IgD-negative memory B cell (primary cell): ENCODE measurements at regions not wholly inside any gene's neighbourhood (a gene's known extent, or its start where the extent isn't known, plus 50 kb on each side); places are given as distances from the start of the nearest gene placed in this dataset.

Experiments used
- H3K27ac Mint-ChIP-seq, 3 donors: one replicate each; pipeline ENCODE4 v1.8.0; 2020 to 2022; ENCODE audit warnings: mild to moderate bottlenecking in 3 of 3, mixed read lengths in 3 of 3, moderate library complexity in 1 of 3
- H3K27me3 Mint-ChIP-seq: one replicate; pipeline ENCODE4 v1.8.0; 2021; ENCODE audit warnings: mixed read lengths
- H3K36me3 Mint-ChIP-seq: one replicate; pipeline ENCODE4 v1.8.0; 2020; ENCODE audit warnings: mild to moderate bottlenecking, mixed read lengths
- H3K4me1 Mint-ChIP-seq, 3 donors: one replicate each; pipeline ENCODE4 v1.8.0; 2020 to 2022; ENCODE audit warnings: mixed read lengths in 3 of 3, mild to moderate bottlenecking in 1 of 3
- H3K4me3 Mint-ChIP-seq, 4 donors: one replicate each; pipeline ENCODE4 v1.8.0; 2020 to 2022; ENCODE audit warnings: mild to moderate bottlenecking in 4 of 4, mixed read lengths in 4 of 4, moderate library complexity in 3 of 4
- H3K9me3 Mint-ChIP-seq, 3 donors: one replicate each; pipeline ENCODE4 v1.8.0; 2020 to 2021; ENCODE audit warnings: mixed read lengths in 3 of 3, mild to moderate bottlenecking in 1 of 3

DNA sequence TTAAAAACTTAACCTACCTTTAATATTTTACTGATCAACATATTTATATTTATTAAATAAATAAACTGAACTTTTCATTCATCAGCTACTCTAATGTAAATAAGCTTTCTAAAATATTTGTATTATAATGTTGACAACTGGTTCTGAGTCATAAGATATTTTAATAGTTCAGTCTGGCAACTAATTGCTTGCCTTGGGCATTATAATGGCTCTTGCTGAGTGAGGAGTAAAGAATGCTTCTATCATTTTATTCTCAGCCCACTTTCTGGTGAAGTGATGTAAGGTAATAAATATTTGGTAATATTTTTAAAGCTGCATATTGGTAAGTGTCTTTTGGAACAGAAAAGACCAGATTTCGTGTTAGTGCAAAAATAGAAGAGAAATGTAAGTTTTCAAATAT lies 81.5 kb downstream of the DIPK2A start:
- H3K9me3 Mint-ChIP-seq, result no peaks in the 10 kb centered on the region
- no peak overlapping the region for H3K27ac Mint-ChIP-seq
- H3K4me1 Mint-ChIP-seq, result no peaks in the 10 kb centered on the region
- H3K27me3 Mint-ChIP-seq, result no peaks in the 10 kb centered on the region
- peaks cover 2% of the 10 kb centered on the region for H3K36me3 Mint-ChIP-seq
- H3K4me3 Mint-ChIP-seq, result no peak overlapping the region

DNA sequence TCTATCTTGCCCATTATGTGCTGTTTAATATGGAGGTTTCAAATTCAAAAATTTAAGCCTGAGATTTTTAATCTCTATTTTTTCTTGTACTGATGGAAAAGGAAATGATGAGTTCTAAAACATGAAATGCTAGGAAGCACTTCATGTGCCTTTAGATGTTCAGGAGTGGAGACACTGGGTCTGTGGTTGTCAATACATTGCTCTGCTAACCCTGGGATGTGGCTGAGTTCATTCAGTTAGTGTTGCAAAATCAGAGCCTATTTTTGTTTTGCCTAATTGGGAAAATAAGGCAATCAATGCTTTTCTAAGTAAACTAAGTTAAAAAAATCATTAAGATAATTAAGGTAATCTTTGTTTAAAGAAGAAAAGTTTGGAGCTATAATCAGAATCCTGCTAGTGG lies 83.1 kb downstream of the DIPK2A start:
- peaks cover 2% of the 10 kb centered on the region for H3K36me3 Mint-ChIP-seq
- no peak overlapping the region for H3K4me3 Mint-ChIP-seq
- H3K4me1 Mint-ChIP-seq, result peaks cover 0 to 1% (median 0%) of the 10 kb centered on the region in 3 donors

DNA sequence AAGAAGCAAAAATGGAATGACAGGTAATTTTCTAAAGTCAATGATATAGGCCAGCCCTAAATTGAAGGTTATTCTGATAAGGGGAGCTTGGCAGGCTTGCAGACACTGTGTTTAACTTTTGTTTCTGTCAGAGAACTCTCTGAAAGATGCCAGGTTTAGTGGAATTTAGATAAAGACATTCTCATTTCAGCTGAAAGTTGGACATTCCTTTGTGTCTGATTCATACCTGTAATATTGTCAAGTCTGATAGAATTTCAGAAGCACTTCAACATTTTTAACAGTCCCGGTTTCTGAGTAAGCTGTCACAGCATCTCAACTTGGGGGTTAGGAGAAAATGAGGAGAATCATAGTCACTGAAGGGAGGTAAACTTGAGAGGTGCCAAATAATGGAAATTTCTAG lies 84.0 kb downstream of the DIPK2A start:
- Mint-ChIP-seq H3K9me3 (no peaks in the 10 kb centered on the region), H3K27ac (no peak overlapping the region), H3K4me3 (no peak overlapping the region), H3K27me3 (no peaks in the 10 kb centered on the region), H3K4me1 (peaks cover 0 to 1% (median 0%) of the 10 kb centered on the region in 3 donors), H3K36me3 (peaks cover 2% of the 10 kb centered on the region)

More for the DNA sequence above, 83.1 kb downstream of the DIPK2A start:
- Mint-ChIP-seq H3K27me3 (no peaks in the 10 kb centered on the region), H3K27ac (no peak overlapping the region), H3K9me3 (no peaks in the 10 kb centered on the region)

DNA sequence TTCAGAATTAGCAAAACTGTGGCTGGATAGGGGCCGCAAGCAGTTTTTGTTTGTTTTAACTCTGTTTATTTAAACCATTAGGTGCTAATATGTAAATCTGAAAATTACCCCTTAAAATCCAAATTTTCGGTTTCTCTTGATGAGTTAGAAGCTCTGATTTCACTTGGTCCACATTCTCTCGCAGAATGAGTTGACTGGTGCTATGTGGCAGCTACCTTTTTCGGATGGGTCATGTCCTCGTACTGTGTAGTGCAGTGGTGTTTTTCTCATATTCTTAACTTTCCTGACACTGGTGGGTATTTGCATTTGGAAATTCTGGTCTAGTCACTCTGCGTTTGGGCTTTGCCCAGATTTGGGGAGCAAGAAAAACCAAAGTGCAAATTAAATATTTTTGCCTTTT lies 87.1 kb downstream of the DIPK2A start:
- H3K27ac Mint-ChIP-seq, result no peak overlapping the region
- H3K9me3 Mint-ChIP-seq, result peaks cover 0 to 1% (median 0%) of the 10 kb centered on the region in 3 donors

DNA sequence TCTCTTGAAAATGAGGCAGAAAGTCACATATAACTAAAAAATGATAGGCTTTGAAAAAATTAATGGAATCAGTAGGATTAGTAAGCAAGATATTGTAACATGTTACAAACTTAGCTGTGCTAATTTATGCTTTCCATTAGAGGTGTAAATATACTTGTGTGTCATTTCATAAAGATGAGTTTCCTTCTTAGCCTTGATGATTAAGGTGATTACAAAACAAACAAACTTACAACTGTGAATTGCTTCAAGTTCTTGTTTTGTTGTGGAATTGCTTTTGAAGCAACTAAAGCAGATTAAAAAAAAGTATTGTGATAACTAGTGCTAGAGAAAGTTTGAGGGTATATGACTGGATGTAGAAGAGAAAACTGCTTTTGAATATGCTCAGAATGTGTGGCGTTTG lies 87.9 kb downstream of the DIPK2A start:
- H3K36me3 Mint-ChIP-seq, result no peaks in the 10 kb centered on the region
- no peak overlapping the region for H3K27ac Mint-ChIP-seq
- H3K27me3 Mint-ChIP-seq, result no peaks in the 10 kb centered on the region
- peak overlapping the region in 1 of 4 donors; percentile 71 for H3K4me3 Mint-ChIP-seq
- H3K4me1 Mint-ChIP-seq, result peaks cover 0 to 1% (median 0%) of the 10 kb centered on the region in 3 donors
- peaks cover 0 to 1% (median 0%) of the 10 kb centered on the region in 3 donors for H3K9me3 Mint-ChIP-seq

More for the DNA sequence above, 87.1 kb downstream of the DIPK2A start:
- Mint-ChIP-seq H3K27me3 (no peaks in the 10 kb centered on the region), H3K4me1 (peaks cover 0 to 1% (median 0%) of the 10 kb centered on the region in 3 donors), H3K4me3 (no peak overlapping the region), H3K36me3 (no peaks in the 10 kb centered on the region)

DNA sequence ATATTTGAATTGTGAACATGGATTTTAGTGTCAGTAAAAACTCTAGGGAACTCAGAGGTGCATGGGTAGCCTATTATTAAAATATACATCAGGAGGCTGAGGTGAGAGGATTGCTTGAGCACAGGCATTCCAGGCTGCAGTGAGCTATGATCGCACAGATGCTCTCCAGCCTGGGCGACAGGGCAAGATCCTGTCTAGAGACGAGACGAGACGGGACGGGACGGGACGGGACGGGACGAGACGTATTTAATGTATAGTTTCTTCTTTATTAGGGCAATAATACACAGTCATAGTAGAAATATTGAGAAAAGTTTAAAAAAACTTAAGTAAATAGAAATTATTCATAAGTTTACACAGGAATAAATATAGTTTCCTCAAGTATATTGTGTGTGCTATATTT lies 89.3 kb downstream of the DIPK2A start:
- Mint-ChIP-seq H3K9me3 (peaks cover 0 to 1% (median 0%) of the 10 kb centered on the region in 3 donors), H3K4me1 (peaks cover 0 to 1% (median 0%) of the 10 kb centered on the region in 3 donors), H3K36me3 (peaks cover 3% of the 10 kb centered on the region), H3K27ac (no peak overlapping the region), H3K4me3 (no peak overlapping the region), H3K27me3 (no peaks in the 10 kb centered on the region)

DNA sequence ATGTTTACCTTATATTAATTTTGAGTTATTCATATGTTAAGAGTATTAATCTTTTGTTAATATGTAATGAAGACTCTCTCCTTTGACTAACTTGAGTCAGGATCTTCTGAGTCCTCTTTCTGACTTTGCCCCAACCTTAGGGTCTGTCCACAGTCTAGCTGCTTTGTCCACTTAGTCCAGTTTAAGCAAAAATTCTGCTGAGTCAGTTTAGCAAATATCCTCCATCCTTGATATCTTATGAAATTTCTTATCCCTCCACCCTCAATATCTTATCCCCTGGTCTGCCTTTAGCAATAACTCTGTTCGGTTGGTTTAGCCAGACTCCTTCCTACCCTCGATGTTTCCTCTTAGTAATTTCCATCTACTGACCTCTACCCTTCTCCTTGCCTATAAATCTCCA lies 91.7 kb downstream of the DIPK2A start:
- Mint-ChIP-seq H3K36me3 (peaks cover 3% of the 10 kb centered on the region), H3K9me3 (peaks cover 0 to 1% (median 0%) of the 10 kb centered on the region in 3 donors), H3K27ac (no peak overlapping the region), H3K4me3 (no peak overlapping the region), H3K27me3 (no peaks in the 10 kb centered on the region), H3K4me1 (peaks cover 0 to 1% (median 0%) of the 10 kb centered on the region in 3 donors)

DNA sequence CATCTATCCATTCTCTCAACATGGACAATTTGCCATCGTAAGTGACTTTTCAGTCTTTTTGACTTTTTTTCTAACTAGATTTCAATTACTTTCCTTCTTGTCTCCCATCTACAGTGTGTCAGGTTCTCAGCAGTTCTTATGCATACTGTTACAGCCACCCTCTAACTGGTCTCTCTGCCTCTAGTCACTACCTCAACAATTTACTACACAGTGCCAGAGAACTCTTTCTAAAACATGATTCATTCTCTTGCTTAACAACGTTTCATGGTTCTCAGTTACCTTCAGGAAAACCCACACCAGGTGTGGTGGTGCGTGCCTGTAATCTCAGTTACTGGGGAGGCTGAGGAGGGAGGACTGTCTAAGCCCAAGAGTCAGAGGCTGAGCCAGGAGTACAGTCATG lies 95.4 kb downstream of the DIPK2A start:
- Mint-ChIP-seq H3K9me3 (peaks cover 7 to 14% (median 11%) of the 10 kb centered on the region in 3 donors), H3K4me3 (no peak overlapping the region), H3K4me1 (peaks cover 0 to 3% (median 0%) of the 10 kb centered on the region in 3 donors), H3K27ac (no peak overlapping the region), H3K27me3 (peaks cover 2% of the 10 kb centered on the region), H3K36me3 (peaks cover 4% of the 10 kb centered on the region)

DNA sequence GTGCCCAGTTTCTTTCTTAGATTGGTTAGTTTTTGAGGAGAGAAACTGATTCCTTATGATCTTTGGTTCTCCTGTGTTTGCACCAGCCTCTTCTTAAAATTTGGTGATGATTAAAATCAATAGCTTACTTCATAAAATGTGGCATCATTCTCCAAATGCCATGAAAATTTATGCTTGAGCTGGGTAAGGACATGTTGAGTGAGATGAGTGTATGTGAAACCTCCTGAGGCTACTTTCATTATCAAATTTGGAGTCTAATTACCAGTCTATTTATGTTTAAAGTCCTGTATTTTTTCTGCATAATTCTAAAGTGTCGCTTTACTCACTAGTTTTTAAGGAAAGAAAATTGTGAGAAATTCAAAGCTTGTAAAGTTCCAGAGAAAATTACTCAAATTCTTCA lies 102.1 kb downstream of the DIPK2A start:
- Mint-ChIP-seq H3K9me3 (peaks cover 7 to 23% (median 18%) of the 10 kb centered on the region in 3 donors), H3K4me3 (no peak overlapping the region), H3K27ac (no peak overlapping the region), H3K27me3 (peaks cover 4% of the 10 kb centered on the region), H3K36me3 (peaks cover 1% of the 10 kb centered on the region), H3K4me1 (peaks cover 0 to 3% (median 0%) of the 10 kb centered on the region in 3 donors)

DNA sequence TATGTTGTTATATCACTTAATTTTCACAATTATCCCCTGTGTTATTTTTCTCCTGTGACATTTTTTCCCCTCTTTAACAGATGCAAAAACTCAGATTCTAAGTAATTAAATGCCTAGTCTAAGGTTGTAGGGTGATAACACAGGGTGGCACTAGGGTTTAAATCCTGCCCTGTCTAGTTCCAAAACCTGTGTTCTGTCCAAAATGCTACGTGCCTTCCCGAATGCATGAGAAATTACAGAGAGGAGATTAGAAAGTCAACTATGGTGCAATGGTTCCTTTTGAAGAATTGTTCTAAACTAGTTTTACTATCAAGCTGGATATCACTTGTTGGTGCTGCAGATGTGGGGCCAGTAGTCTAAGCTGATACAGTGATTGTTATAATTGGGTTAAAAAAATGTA lies 108.0 kb downstream of the DIPK2A start:
- no peak overlapping the region for H3K4me3 Mint-ChIP-seq
- no peak overlapping the region for H3K27ac Mint-ChIP-seq

DNA sequence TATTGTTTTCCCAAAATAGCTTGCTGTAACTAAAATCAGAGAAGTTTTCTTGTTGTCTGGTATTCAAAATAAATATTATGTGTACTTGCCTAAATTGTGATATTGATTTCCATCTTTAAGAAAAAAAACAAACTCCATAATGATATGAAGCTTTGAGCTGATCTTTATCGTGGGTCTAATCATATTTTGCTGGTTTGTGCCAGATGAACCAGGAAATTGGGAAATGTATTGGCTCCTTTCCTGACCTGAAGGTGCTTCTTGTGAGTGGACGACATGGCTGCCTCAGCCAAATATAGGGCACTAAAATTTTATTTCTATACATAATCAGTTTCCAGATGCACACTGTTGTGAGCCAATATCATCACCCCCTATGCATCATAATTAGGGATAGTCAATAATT lies 113.3 kb downstream of the DIPK2A start:
- Mint-ChIP-seq H3K27ac (no peak overlapping the region), H3K4me3 (no peak overlapping the region), H3K36me3 (no peaks in the 10 kb centered on the region), H3K9me3 (no peaks in the 10 kb centered on the region), H3K27me3 (no peaks in the 10 kb centered on the region), H3K4me1 (no peaks in the 10 kb centered on the region)

More for the DNA sequence above, 108.0 kb downstream of the DIPK2A start:
- no peaks in the 10 kb centered on the region for H3K9me3 Mint-ChIP-seq
- peaks cover 4% of the 10 kb centered on the region for H3K27me3 Mint-ChIP-seq
- no peaks in the 10 kb centered on the region for H3K36me3 Mint-ChIP-seq
- H3K4me1 Mint-ChIP-seq, result no peaks in the 10 kb centered on the region

DNA sequence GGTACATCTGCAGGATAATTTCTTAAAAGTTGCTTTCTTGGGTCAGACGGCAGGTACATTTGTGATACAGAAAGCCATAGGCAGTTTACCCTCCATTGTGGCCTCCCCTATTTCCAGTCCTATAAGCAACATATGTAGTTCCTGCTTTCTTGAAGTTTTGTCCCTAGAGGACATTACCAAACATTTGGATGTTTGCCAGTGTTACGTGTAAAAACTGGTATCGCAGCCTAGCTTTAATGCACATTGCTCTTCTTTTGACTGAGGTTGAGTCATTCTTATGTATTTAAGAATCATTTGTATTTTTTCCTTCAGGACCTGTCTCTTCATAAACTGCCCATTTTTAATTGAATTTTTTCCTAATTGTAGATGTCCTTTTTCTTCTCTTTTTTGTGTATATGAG lies 114.3 kb downstream of the DIPK2A start:
- Mint-ChIP-seq H3K27me3 (no peaks in the 10 kb centered on the region), H3K4me1 (no peaks in the 10 kb centered on the region), H3K27ac (no peak overlapping the region), H3K9me3 (no peaks in the 10 kb centered on the region), H3K4me3 (no peak overlapping the region), H3K36me3 (no peaks in the 10 kb centered on the region)

DNA sequence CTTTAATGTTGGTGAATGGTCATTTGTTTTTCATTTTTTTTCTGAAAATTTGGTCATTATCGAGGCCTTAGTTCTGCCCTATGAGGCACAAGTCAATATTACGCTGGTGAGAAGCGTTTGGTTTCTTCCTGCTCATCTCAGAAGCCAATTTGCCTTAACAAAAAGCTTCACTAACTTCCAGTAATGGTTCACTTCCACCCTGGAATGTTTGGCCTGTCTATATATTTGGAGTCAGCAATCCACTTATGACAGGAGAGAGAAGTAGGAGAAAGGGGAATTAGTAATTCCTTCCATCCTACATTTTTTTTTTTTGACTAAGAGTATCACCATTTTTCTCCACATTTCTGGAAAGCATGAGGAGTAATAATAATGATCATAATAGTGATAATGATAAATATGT lies 124.4 kb downstream of the DIPK2A start:
- Mint-ChIP-seq H3K9me3 (peaks cover 0 to 4% (median 3%) of the 10 kb centered on the region in 3 donors), H3K4me3 (no peak overlapping the region), H3K36me3 (peaks cover 2% of the 10 kb centered on the region), H3K27me3 (peaks cover 2% of the 10 kb centered on the region), H3K27ac (peak overlapping the region in 1 of 3 donors; percentile 35), H3K4me1 (no peaks in the 10 kb centered on the region)

DNA sequence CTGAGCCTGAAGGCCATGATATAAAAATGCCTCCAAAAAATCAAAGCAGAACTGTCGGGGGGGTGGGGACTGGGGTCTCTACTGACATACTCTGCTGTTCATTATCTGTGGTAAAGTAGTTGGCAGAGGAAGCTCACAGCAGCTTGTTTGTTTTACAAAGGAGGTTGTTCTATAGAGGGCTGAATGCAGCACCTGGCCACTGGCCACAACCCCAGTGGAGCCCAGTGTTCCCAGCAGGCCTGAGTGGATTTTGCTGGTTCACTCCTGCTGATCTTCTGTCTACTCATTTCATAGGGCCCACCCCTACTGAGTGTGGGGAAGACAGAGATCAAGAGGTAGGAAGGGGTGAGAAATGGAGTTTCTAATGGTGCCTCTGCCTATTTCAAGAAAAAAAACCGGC lies 125.5 kb downstream of the DIPK2A start:
- peaks cover 0 to 4% (median 3%) of the 10 kb centered on the region in 3 donors for H3K9me3 Mint-ChIP-seq

DNA sequence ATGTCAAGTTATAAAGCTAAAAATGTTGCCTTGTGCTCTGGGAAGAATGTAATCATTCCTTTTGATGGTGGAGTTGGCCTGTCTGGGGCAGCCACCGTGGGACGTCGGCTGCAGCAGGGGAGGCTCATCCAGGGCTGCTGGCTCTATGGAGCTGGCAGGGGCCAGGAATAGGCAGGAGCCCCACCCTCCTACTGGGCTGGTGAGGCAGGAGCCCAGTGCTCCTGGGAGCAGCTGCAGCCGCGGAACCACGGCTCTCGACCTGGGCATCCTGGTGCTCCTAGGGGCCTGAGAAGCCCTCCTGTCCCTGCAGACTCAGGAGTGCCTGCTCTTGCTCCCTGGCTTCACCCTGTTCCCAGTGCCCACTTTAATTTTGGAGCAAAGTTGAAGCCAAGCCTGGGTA lies 127.1 kb downstream of the DIPK2A start:
- peaks cover 0 to 3% (median 2%) of the 10 kb centered on the region in 3 donors for H3K9me3 Mint-ChIP-seq
- no peak overlapping the region for H3K27ac Mint-ChIP-seq
- H3K27me3 Mint-ChIP-seq, result peaks cover 4% of the 10 kb centered on the region
- no peaks in the 10 kb centered on the region for H3K4me1 Mint-ChIP-seq
- H3K4me3 Mint-ChIP-seq, result no peak overlapping the region
- H3K36me3 Mint-ChIP-seq, result peaks cover 2% of the 10 kb centered on the region

More for the DNA sequence above, 125.5 kb downstream of the DIPK2A start:
- peaks cover 2% of the 10 kb centered on the region for H3K36me3 Mint-ChIP-seq
- no peak overlapping the region for H3K27ac Mint-ChIP-seq
- H3K4me3 Mint-ChIP-seq, result no peak overlapping the region
- H3K27me3 Mint-ChIP-seq, result peaks cover 2% of the 10 kb centered on the region
- H3K4me1 Mint-ChIP-seq, result no peaks in the 10 kb centered on the region

DNA sequence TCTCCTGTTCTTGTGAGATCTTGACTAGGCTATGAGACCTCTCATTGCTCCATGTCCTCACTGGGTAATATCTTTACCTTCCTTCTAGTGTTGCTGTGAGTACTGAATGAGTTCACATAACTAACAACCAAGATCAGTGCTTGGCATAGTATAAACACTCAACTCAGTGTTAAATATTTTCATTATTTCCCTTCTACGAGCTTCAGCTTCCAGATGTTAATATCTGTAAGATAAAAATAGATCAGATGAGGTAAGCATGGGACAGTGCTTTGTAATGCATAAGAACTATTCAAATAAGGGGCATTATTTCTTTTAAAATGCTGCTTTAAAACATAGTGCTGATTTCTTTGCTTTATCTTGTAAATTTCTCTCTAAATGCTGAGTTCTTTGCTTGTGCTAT lies 130.8 kb downstream of the DIPK2A start:
- Mint-ChIP-seq H3K27me3 (peaks cover 7% of the 10 kb centered on the region), H3K27ac (no peak overlapping the region), H3K4me3 (no peak overlapping the region), H3K36me3 (no peaks in the 10 kb centered on the region), H3K9me3 (peaks cover 0 to 3% (median 2%) of the 10 kb centered on the region in 3 donors), H3K4me1 (no peaks in the 10 kb centered on the region)
